OCI-LY1 (cell line): ENCODE measurements at regions not wholly inside any gene's neighbourhood (a gene's known extent, or its start where the extent isn't known, plus 50 kb on each side); places are given as distances from the start of the nearest gene placed in this dataset.
"Not testable (repeated sequence)": the region's sequence is repeated elsewhere in the genome, so short reads cannot be mapped to it uniquely, and the experiment has no call there.

Experiments used
- H2AFZ ChIP-seq: fragments of 200-600 bp; sonication (generic), shearing (Covaris generic); 2 replicates; pipeline ENCODE4 v1.6.0; 2014; ENCODE audit warnings: antibody characterized with exemption, mild to moderate bottlenecking, low read length
- H3F3A ChIP-seq: fragments of 200-600 bp; sonication (generic), shearing (Covaris generic); 2 replicates; pipeline ENCODE4 v1.6.0; 2014; ENCODE audit warnings: mild to moderate bottlenecking, antibody characterized with exemption, low read length, moderate library complexity; ENCODE audit not compliant: insufficient read depth
- H3K27ac ChIP-seq: fragments of 200-600 bp; sonication (generic); 2 replicates; pipeline ENCODE4 v1.5.1; 2014; ENCODE audit warnings: low read length, mixed run types, mild to moderate bottlenecking, low read depth; ENCODE audit not compliant: poor library complexity, severe bottlenecking
- H3K27me3 ChIP-seq: fragments of 200-600 bp; sonication (generic); 2 replicates; pipeline ENCODE4 v1.6.0; 2014; ENCODE audit warnings: antibody characterized with exemption, mild to moderate bottlenecking, low read length, moderate library complexity; ENCODE audit not compliant: insufficient read depth
- H3K36me3 ChIP-seq: fragments of 200-600 bp; sonication (generic); 2 replicates; pipeline ENCODE4 v1.6.1; 2014; ENCODE audit warnings: mild to moderate bottlenecking, antibody characterized with exemption, low read length, moderate library complexity, mixed read lengths; ENCODE audit not compliant: insufficient read depth
- H3K4me1 ChIP-seq: fragments of 200-600 bp; sonication (generic); 2 replicates; pipeline ENCODE4 v1.5.1; 2014; ENCODE audit warnings: mild to moderate bottlenecking, low read length, moderate library complexity; ENCODE audit not compliant: insufficient read depth, severe bottlenecking
- H3K4me2 ChIP-seq: fragments of 200-600 bp; sonication (generic), shearing (Covaris generic); 2 replicates; pipeline ENCODE4 v1.6.1; 2014; ENCODE audit warnings: low read length
- H3K4me3 ChIP-seq: fragments of 200-600 bp; sonication (generic); 2 replicates; pipeline ENCODE4 v1.5.1; 2014; ENCODE audit warnings: low read length, low read depth, mild to moderate bottlenecking, mixed read lengths; ENCODE audit not compliant: poor library complexity, severe bottlenecking
- H3K79me2 ChIP-seq: fragments of 200-600 bp; shearing (Covaris generic); 2 replicates; pipeline ENCODE4 v1.6.1; 2016; ENCODE audit warnings: mixed run types, low read length, mixed read lengths; ENCODE audit not compliant: insufficient read depth
- H3K9ac ChIP-seq: fragments of 200-600 bp; sonication (generic), shearing (Covaris generic); 2 replicates; pipeline ENCODE4 v1.6.1; 2014; ENCODE audit warnings: mild to moderate bottlenecking, low read length, mixed read lengths
- H3K9me2 ChIP-seq: fragments of 200-600 bp; sonication (generic), shearing (Covaris generic); 2 replicates; pipeline ENCODE4 v1.6.1; 2014; ENCODE audit warnings: low read depth, mild to moderate bottlenecking, low read length, mixed read lengths
- H3K9me3 ChIP-seq: fragments of 200-600 bp; shearing (Covaris generic); 2 replicates; pipeline ENCODE4 v1.6.1; 2014; ENCODE audit warnings: low read length, mixed read lengths
- H4K20me1 ChIP-seq: fragments of 200-600 bp; sonication (generic), shearing (Covaris generic); 2 replicates; pipeline ENCODE4 v1.6.0; 2016; ENCODE audit warnings: mild to moderate bottlenecking, low read length; ENCODE audit not compliant: insufficient read depth
- EZH2 ChIP-seq: fragments of 200-600 bp; sonication (generic), shearing (Covaris generic); IDR thresholded peaks from 2 replicates; pipeline ENCODE4 v1.8.0; 2017; ENCODE audit warnings: borderline replicate concordance, mixed run types, mild to moderate bottlenecking, antibody characterized with exemption, low read length, moderate library complexity, mixed read lengths
- TF ChIP-seq, protein P1 (sequence below): fragments of 200-600 bp; sonication (generic), shearing (Covaris generic); IDR thresholded peaks from 2 replicates; pipeline ENCODE4 v1.5.1; 2017; ENCODE audit warnings: mild to moderate bottlenecking, antibody characterized with exemption, low read length, moderate library complexity, mixed read lengths

GRCh38 chr4:111326450-111326849, 703.6 kb upstream of the PITX2 start:
- Histone ChIP-seq H3K4me3 (no peak overlapping the region), H3K9me3 (no peaks in the 10 kb centered on the region), H3K79me2 (no peaks in the 10 kb centered on the region), H3K9ac (no peak overlapping the region), H2AFZ (no peak overlapping the region), H3K4me1 (no peaks in the 10 kb centered on the region), H3K36me3 (no peaks in the 10 kb centered on the region), H4K20me1 (no peaks in the 10 kb centered on the region), H3K9me2 (no peaks in the 10 kb centered on the region), H3K27me3 (no peaks in the 10 kb centered on the region), H3F3A (no peaks in the 10 kb centered on the region), H3K4me2 (no peak overlapping the region), H3K27ac (no peak overlapping the region)
- no peak for TF ChIP-seq EZH2
- TF ChIP-seq, protein P1, sequence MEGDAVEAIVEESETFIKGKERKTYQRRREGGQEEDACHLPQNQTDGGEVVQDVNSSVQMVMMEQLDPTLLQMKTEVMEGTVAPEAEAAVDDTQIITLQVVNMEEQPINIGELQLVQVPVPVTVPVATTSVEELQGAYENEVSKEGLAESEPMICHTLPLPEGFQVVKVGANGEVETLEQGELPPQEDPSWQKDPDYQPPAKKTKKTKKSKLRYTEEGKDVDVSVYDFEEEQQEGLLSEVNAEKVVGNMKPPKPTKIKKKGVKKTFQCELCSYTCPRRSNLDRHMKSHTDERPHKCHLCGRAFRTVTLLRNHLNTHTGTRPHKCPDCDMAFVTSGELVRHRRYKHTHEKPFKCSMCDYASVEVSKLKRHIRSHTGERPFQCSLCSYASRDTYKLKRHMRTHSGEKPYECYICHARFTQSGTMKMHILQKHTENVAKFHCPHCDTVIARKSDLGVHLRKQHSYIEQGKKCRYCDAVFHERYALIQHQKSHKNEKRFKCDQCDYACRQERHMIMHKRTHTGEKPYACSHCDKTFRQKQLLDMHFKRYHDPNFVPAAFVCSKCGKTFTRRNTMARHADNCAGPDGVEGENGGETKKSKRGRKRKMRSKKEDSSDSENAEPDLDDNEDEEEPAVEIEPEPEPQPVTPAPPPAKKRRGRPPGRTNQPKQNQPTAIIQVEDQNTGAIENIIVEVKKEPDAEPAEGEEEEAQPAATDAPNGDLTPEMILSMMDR, result no peak

GRCh38 chr4:111330786-111331185, 707.9 kb upstream of the PITX2 start:
- Histone ChIP-seq H3K9ac (no peak overlapping the region), H3K4me1 (no peaks in the 10 kb centered on the region), H3K9me3 (no peaks in the 10 kb centered on the region), H3K36me3 (no peaks in the 10 kb centered on the region), H3K4me3 (no peak overlapping the region), H3K9me2 (no peaks in the 10 kb centered on the region), H3K79me2 (no peaks in the 10 kb centered on the region), H3K27me3 (no peaks in the 10 kb centered on the region), H3F3A (no peaks in the 10 kb centered on the region), H4K20me1 (no peaks in the 10 kb centered on the region), H3K27ac (no peak overlapping the region), H3K4me2 (no peak overlapping the region), H2AFZ (no peak overlapping the region)
- TF ChIP-seq, protein P1, result no peak
- TF ChIP-seq EZH2, result no peak

GRCh38 chr4:111334361-111334760, 711.5 kb upstream of the PITX2 start:
- Histone ChIP-seq H3K4me3 (no peak overlapping the region), H3K36me3 (no peaks in the 10 kb centered on the region), H3K9me3 (no peaks in the 10 kb centered on the region), H3K4me2 (no peak overlapping the region), H3K9me2 (no peaks in the 10 kb centered on the region), H3F3A (no peaks in the 10 kb centered on the region), H3K4me1 (no peaks in the 10 kb centered on the region), H4K20me1 (no peaks in the 10 kb centered on the region), H3K27me3 (no peaks in the 10 kb centered on the region), H3K9ac (no peak overlapping the region), H3K79me2 (no peaks in the 10 kb centered on the region), H3K27ac (no peak overlapping the region), H2AFZ (no peak overlapping the region)
- TF ChIP-seq EZH2, result no peak
- TF ChIP-seq, protein P1, result no peak

DNA sequence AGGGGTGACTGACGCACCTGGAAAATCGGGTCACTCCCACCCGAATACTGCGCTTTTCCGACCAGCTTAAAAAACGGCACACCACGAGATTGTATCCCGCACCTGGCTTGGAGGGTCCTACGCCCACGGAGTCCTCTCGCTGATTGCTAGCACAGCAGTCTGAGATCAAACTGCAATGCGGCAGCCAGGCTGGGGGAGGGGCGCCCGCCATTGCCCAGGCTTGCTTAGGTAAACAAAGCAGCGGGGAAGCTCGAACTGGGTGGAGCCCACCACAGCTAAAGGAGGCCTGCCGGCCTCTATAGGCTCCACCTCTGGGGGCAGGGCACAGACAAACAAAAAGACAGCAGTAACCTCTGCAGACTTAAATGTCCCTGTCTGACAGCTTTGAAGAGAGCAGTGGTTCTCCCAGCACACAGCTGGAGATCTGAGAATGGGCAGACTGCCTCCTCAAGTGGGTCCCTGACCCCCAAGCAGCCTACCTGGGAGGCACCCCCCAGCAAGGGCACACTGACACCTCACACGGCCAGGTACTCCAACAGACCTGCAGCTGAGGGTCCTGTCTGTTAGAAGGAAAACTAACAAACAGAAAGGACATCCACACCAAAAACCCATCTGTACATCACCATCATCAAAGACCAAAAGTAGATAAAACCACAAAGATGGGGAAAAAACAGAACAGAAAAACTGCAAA, 714.5 kb upstream of the PITX2 start:
- not testable (repeated sequence) for H3K27me3 ChIP-seq, H3K36me3 ChIP-seq, H3K9me3 ChIP-seq, H3K27ac ChIP-seq, H3K4me2 ChIP-seq, H3K9ac ChIP-seq, H3K4me1 ChIP-seq, H2AFZ ChIP-seq, H3K79me2 ChIP-seq, H3K4me3 ChIP-seq, H4K20me1 ChIP-seq, H3K9me2 ChIP-seq, H3F3A ChIP-seq
